ENCODE measurements at regions not wholly inside any gene's neighbourhood (a gene's known extent, or its start where the extent isn't known, plus 50 kb on each side); places are given as distances from the start of the nearest gene placed in this dataset.

GRCh38 chr2:104240984-104241383, 612.9 kb upstream of the POU3F3 start:
- no peaks in the 10 kb centered on the region for H3K27me3 ChIP-seq
- H3K9me3 ChIP-seq, result peaks cover 0 to 45% of the 10 kb centered on the region in 2 donors
- intact Hi-C loops (cut with DNase I), result no loop called here
- no peaks in the 10 kb centered on the region for H3K36me3 ChIP-seq
- DNase-seq (no peak), ATAC-seq (no peak)
- no peaks in the 10 kb centered on the region for H3K4me1 ChIP-seq
- no peak overlapping the region for H3K27ac ChIP-seq
- no peak for TF ChIP-seq CTCF (IDR thresholded peaks at IDR 0.05)
- no peak overlapping the region for H3K4me3 ChIP-seq

GRCh38 chr2:104249629-104250028, 604.3 kb upstream of the POU3F3 start:
- Histone ChIP-seq H3K36me3 (no peaks in the 10 kb centered on the region), H3K4me3 (no peak overlapping the region), H3K27me3 (no peaks in the 10 kb centered on the region), H3K4me1 (no peaks in the 10 kb centered on the region), H3K27ac (no peak overlapping the region), H3K9me3 (peaks cover 0 to 3% of the 10 kb centered on the region in 2 donors)
- DNase-seq (no peak), ATAC-seq (no peak)
- TF ChIP-seq CTCF (IDR thresholded peaks at IDR 0.05), result no peak
- intact Hi-C loops (cut with DNase I), result no loop called here

- DNase-seq (no peak), ATAC-seq (no peak)
- H3K4me3 ChIP-seq, result no peak overlapping the region
- no peak for TF ChIP-seq CTCF (IDR thresholded peaks at IDR 0.05)
- H3K27ac ChIP-seq, result no peak overlapping the region
- H3K9me3 ChIP-seq, result peaks cover 0 to 5% of the 10 kb centered on the region in 2 donors
- intact Hi-C loops (cut with DNase I), result no loop called here
- no peaks in the 10 kb centered on the region for H3K4me1 ChIP-seq
- no peaks in the 10 kb centered on the region for H3K27me3 ChIP-seq
- no peaks in the 10 kb centered on the region for H3K36me3 ChIP-seq
Observed at GRCh38 chr2:104250635-104251034, 603.3 kb upstream of the POU3F3 start.

GRCh38 chr2:104254017-104254416, 599.9 kb upstream of the POU3F3 start:
- H3K27ac ChIP-seq, result no peak overlapping the region
- no peak overlapping the region for H3K4me3 ChIP-seq
- H3K4me1 ChIP-seq, result no peaks in the 10 kb centered on the region
- H3K27me3 ChIP-seq, result no peaks in the 10 kb centered on the region
- no peak for ATAC-seq
- H3K9me3 ChIP-seq, result peaks cover 0 to 19% of the 10 kb centered on the region in 2 donors
- no peaks in the 10 kb centered on the region for H3K36me3 ChIP-seq
- no peak for TF ChIP-seq CTCF (IDR thresholded peaks at IDR 0.05)
- intact Hi-C loops (cut with DNase I), result no loop called here
- no peak for DNase-seq

GRCh38 chr2:104262714-104263113, 591.2 kb upstream of the POU3F3 start:
- no peak for TF ChIP-seq CTCF (IDR thresholded peaks at IDR 0.05)
- DNase-seq (no peak), ATAC-seq (no peak)
- Histone ChIP-seq H3K4me1 (no peaks in the 10 kb centered on the region), H3K9me3 (peaks cover 4 to 67% of the 10 kb centered on the region in 2 donors), H3K27me3 (no peaks in the 10 kb centered on the region), H3K27ac (no peak overlapping the region), H3K36me3 (no peaks in the 10 kb centered on the region), H3K4me3 (no peak overlapping the region)
- intact Hi-C loops (cut with DNase I), result no loop called here

Measured in left lung (tissue), 4 donors.